Heart left ventricle (tissue), 16 donors: ENCODE measurements at regions not wholly inside any gene's neighbourhood (a gene's known extent, or its start where the extent isn't known, plus 50 kb on each side); places are given as distances from the start of the nearest gene placed in this dataset.

Experiments
- ATAC-seq, 4 donors: fragments of 200-7000 bp; cut with Tn5 transposase; one replicate each; pipeline ENCODE4 v1.9.1; 2020 to 2022; ENCODE audit warnings: moderate library complexity in 4 of 4, mild to moderate bottlenecking in 3 of 4, moderate number of reproducible peaks in 1 of 4
- DNase-seq, 5 donors: peaks; one replicate each; pipeline ENCODE4 v3.0.0-alpha.2; 2020
- H3K27ac ChIP-seq, 12 donors: fragments of 200-600 bp; sonication (generic) in 4 of 12; one replicate each; pipeline versions ENCODE4 v1.5.0 to v1.8.0; 2016 to 2022; ENCODE audit warnings: mild to moderate bottlenecking in 2 of 12
- H3K27me3 ChIP-seq, 9 donors: fragments of 200-600 bp; sonication (generic) in 2 of 9; one replicate each; pipeline versions ENCODE4 v1.5.1 to v1.8.0; 2016 to 2022; ENCODE audit warnings: mild to moderate bottlenecking in 3 of 9
- H3K36me3 ChIP-seq, 9 donors: fragments of 200-600 bp; sonication (generic) in 2 of 9; one replicate each; pipeline versions ENCODE4 v1.5.0 to v1.8.0; 2018 to 2022; ENCODE audit warnings: mild to moderate bottlenecking in 2 of 9
- H3K4me1 ChIP-seq, 12 donors: fragments of 200-600 bp; sonication (generic) in 4 of 12; one replicate each; pipeline versions ENCODE4 v1.5.0 to v1.8.0; 2016 to 2022; ENCODE audit warnings: mild to moderate bottlenecking in 3 of 12
- H3K4me3 ChIP-seq, 12 donors: fragments of 200-600 bp; sonication (generic) in 4 of 12; one replicate each; pipeline versions ENCODE4 v1.5.0 to v1.8.0; 2017 to 2022; ENCODE audit warnings: mild to moderate bottlenecking in 9 of 12, moderate library complexity in 4 of 12
- H3K9me3 ChIP-seq, 12 donors: fragments of 200-600 bp; sonication (generic) in 4 of 12; one replicate each; pipeline versions ENCODE4 v1.5.0 to v1.8.0; 2016 to 2022; ENCODE audit warnings: mild to moderate bottlenecking in 1 of 12
- CTCF ChIP-seq, 12 donors: fragments of 200-600 bp; sonication (generic) in 4 of 12; IDR thresholded peaks; one replicate each; pipeline versions ENCODE4 v1.5.0 to v1.8.0; 2018 to 2022; ENCODE audit warnings: antibody characterized with exemption in 12 of 12, mild to moderate bottlenecking in 5 of 12
- POLR2A ChIP-seq, 2 donors: fragments of 450-650 bp; IDR thresholded peaks; one replicate each; pipeline ENCODE4 v1.6.1; 2017; ENCODE audit warnings: antibody characterized with exemption in 2 of 2, mild to moderate bottlenecking in 2 of 2, moderate library complexity in 2 of 2
- WGBS, 4 donors: extraction: QIAGEN DNeasy Blood & Tissue Kit in 2 of 4; methylation state at CpG; one replicate each; pipeline versions ENCODE4 v1.1.5 to v1.1.7; 2013 to 2018; 5-methylcytosine and 5-hydroxymethylcytosine counted together
- intact Hi-C, 10 donors: fragments of 100-400 bp; cut with DNase I; formaldehyde crosslinking; loops; one replicate each; pipeline versions ENCODE4 v1.11.1 to v1.14.2; 2022
- donor health status: ischemic (EF 13 %, LVEDD 7.1; RV severe dilation, severe dysfunction).
- donor health status: healthy with polysubstance abuse.
- donor health status: DM: no; HTN: yes; CAD: no.
- donor health status: DM: no; HTN: no; CAD: no.
- donor health status: ischemic (EF 25% LVEDD 6.9; RV normal size, moderate dysfunction).
- donor health status: ischemic (EF 25% LVEDD 5.7; RV mildly dilated, moderate dysfunction).
- donor health status: healthy.
- donor health status: DM: yes; HTN: yes; CAD: no.
- donor health status: ischemic (EF 35%, LVEDD 5.7; RV mildly dilated, moderate dysfunction).
- donor health status: nonischemic (EF 11% LVEDD 7.7; RV severe dilation, severe dysfunction).
- donor health status: DM: yes; HTN: yes; CAD: no.
- donor health status: PGD.
- donor health status: ischemic (EF 29% LVEDD 5.4; RV normal size, mild dysfunction).
- donor health status: nonischemic (EF 23%, LVEDD 6.1; RV moderate dilation, normal function).

GRCh38 chr10:78614267-78614666, 454.5 kb upstream of the ZMIZ1 start:
- H3K4me3 ChIP-seq = no peak overlapping the region
- no peaks in the 10 kb centered on the region for H3K27me3 ChIP-seq
- intact Hi-C loops = no loop called here
- TF ChIP-seq POLR2A (IDR thresholded peaks at IDR 0.05) (no peak), CTCF (IDR thresholded peaks at IDR 0.05) (no peak)
- no peak overlapping the region for H3K27ac ChIP-seq
- H3K4me1 ChIP-seq = peaks cover 0 to 2% (median 0%) of the 10 kb centered on the region in 12 donors
- ATAC-seq (no peak), DNase-seq (no peak)
- H3K36me3 ChIP-seq = no peaks in the 10 kb centered on the region
- WGBS, 4 donors = 81 to 93% (median 88%) methylated on average over 4 of the region's 4 CpGs
- peaks cover 0 to 8% (median under 1%) of the 10 kb centered on the region in 12 donors for H3K9me3 ChIP-seq

GRCh38 chr10:78614744-78615143, 454.0 kb upstream of the ZMIZ1 start:
- H3K4me3 ChIP-seq = no peak overlapping the region
- H3K27ac ChIP-seq = no peak overlapping the region
- DNase-seq = no peak
- ATAC-seq = no peak
- H3K4me1 ChIP-seq = peaks cover 0 to 2% (median 0%) of the 10 kb centered on the region in 12 donors
- 89 to 97% (median 95%) methylated on average over 3 of the region's 3 CpGs for WGBS, 4 donors
- no peaks in the 10 kb centered on the region for H3K36me3 ChIP-seq
- intact Hi-C loops = no loop called here
- TF ChIP-seq POLR2A (IDR thresholded peaks at IDR 0.05) = no peak
- H3K9me3 ChIP-seq = peaks cover 0 to 3% (median 0%) of the 10 kb centered on the region in 12 donors
- no peaks in the 10 kb centered on the region for H3K27me3 ChIP-seq

- no peak for ATAC-seq
- Histone ChIP-seq H3K9me3 (no peaks in the 10 kb centered on the region), H3K36me3 (no peaks in the 10 kb centered on the region), H3K4me3 (no peak overlapping the region), H3K4me1 (peaks cover 0 to 2% (median 0%) of the 10 kb centered on the region in 12 donors), H3K27ac (no peak overlapping the region), H3K27me3 (no peaks in the 10 kb centered on the region)
- intact Hi-C loops = no loop called here
- 32 to 49% (median 39%) methylated on average over 4 of the region's 4 CpGs for WGBS, 4 donors
- TF ChIP-seq CTCF (IDR thresholded peaks at IDR 0.05) = no peak
- TF ChIP-seq POLR2A (IDR thresholded peaks at IDR 0.05) = no peak
- DNase-seq = no peak
Measured at GRCh38 chr10:78616125-78616695, 452.6 kb upstream of the ZMIZ1 start.

- no peaks in the 10 kb centered on the region for H3K9me3 ChIP-seq
- no peaks in the 10 kb centered on the region for H3K27me3 ChIP-seq
- ATAC-seq = no peak
- H3K27ac ChIP-seq = no peak overlapping the region
- TF ChIP-seq POLR2A (IDR thresholded peaks at IDR 0.05) = no peak
- H3K36me3 ChIP-seq = no peaks in the 10 kb centered on the region
- no peak for DNase-seq
- intact Hi-C loops = no loop called here
- WGBS, 4 donors = 89 to 94% (median 93%) methylated on average over 2 to 3 of the region's 3 CpGs
- H3K4me1 ChIP-seq = peaks cover 0 to 2% (median 0%) of the 10 kb centered on the region in 12 donors
- H3K4me3 ChIP-seq = no peak overlapping the region
Measured at GRCh38 chr10:78617115-78617514, 451.7 kb upstream of the ZMIZ1 start.

- WGBS, 4 donors = 67 to 81% (median 78%) methylated on average over 5 of the region's 5 CpGs
- ATAC-seq = no peak
- no peak for DNase-seq
- no peak for TF ChIP-seq POLR2A (IDR thresholded peaks at IDR 0.05)
- Histone ChIP-seq H3K27me3 (no peaks in the 10 kb centered on the region), H3K4me1 (peaks cover 0 to 2% (median 0%) of the 10 kb centered on the region in 12 donors), H3K27ac (no peak overlapping the region), H3K9me3 (no peaks in the 10 kb centered on the region), H3K36me3 (no peaks in the 10 kb centered on the region), H3K4me3 (no peak overlapping the region)
- intact Hi-C loops = no loop called here
Measured at GRCh38 chr10:78617631-78618030, 451.1 kb upstream of the ZMIZ1 start.

GRCh38 chr10:78618050-78618449, 450.7 kb upstream of the ZMIZ1 start:
- WGBS, 4 donors = 93 to 96% (median 94%) methylated on average over 2 to 4 of the region's 4 CpGs
- ATAC-seq = no peak

More at GRCh38 chr10:78618050-78618449, 450.7 kb upstream of the ZMIZ1 start:
- Histone ChIP-seq H3K4me3 (no peak overlapping the region), H3K36me3 (no peaks in the 10 kb centered on the region), H3K4me1 (peaks cover 0 to 2% (median 0%) of the 10 kb centered on the region in 12 donors), H3K9me3 (no peaks in the 10 kb centered on the region), H3K27ac (no peak overlapping the region), H3K27me3 (no peaks in the 10 kb centered on the region)
- no peak for DNase-seq
- intact Hi-C loops = no loop called here
- TF ChIP-seq CTCF (IDR thresholded peaks at IDR 0.05) (no peak), POLR2A (IDR thresholded peaks at IDR 0.05) (no peak)
